DMS53 (cell line): ENCODE measurements at regions not wholly inside any gene's neighbourhood (a gene's known extent, or its start where the extent isn't known, plus 50 kb on each side); places are given as distances from the start of the nearest gene placed in this dataset.

Experiments used
- DNase-seq: peaks from one replicate; lab custom pipeline; 2025; lab: John Stamatoyannopoulos, UW

GRCh38 chr4:24719615-24720014, 75.8 kb upstream of the SOD3 start:
- DNase-seq = no peak

GRCh38 chr4:24720436-24720835, 74.9 kb upstream of the SOD3 start:
- no peak for DNase-seq

GRCh38 chr4:24720979-24721378, 74.4 kb upstream of the SOD3 start:
- no peak for DNase-seq

GRCh38 chr4:24722026-24722568, 73.3 kb upstream of the SOD3 start:
- peak; percentile 28 for DNase-seq

- DNase-seq = no peak
Observed at GRCh38 chr4:24727390-24728224, 67.8 kb upstream of the SOD3 start.

GRCh38 chr4:24729119-24729730, 66.1 kb upstream of the SOD3 start:
- no peak for DNase-seq

- DNase-seq = no peak
Observed at GRCh38 chr4:24730256-24731001, 64.9 kb upstream of the SOD3 start.

- no peak for DNase-seq
Observed at GRCh38 chr4:24731448-24731847, 63.9 kb upstream of the SOD3 start.

- no peak for DNase-seq
Observed at GRCh38 chr4:24734511-24734910, 60.9 kb upstream of the SOD3 start.

- DNase-seq = peak; percentile 63
Observed at GRCh38 chr4:24736066-24736465, 59.3 kb upstream of the SOD3 start.

- no peak for DNase-seq
Observed at GRCh38 chr4:24741910-24742309, 53.5 kb upstream of the SOD3 start.

- no peak for DNase-seq
Observed at GRCh38 chr4:24742335-24742734, 53.0 kb upstream of the SOD3 start.

GRCh38 chr4:24742773-24743172, 52.6 kb upstream of the SOD3 start:
- no peak for DNase-seq

GRCh38 chr4:24743206-24743605, 52.2 kb upstream of the SOD3 start:
- no peak for DNase-seq

- no peak for DNase-seq
Observed at GRCh38 chr4:24743927-24744326, 51.4 kb upstream of the SOD3 start.

- no peak for DNase-seq
Observed at GRCh38 chr4:24745172-24745895, 50.0 kb upstream of the SOD3 start.
